ENCODE measurements at regions not wholly inside any gene's neighbourhood (a gene's known extent, or its start where the extent isn't known, plus 50 kb on each side); places are given as distances from the start of the nearest gene placed in this dataset.

DNA sequence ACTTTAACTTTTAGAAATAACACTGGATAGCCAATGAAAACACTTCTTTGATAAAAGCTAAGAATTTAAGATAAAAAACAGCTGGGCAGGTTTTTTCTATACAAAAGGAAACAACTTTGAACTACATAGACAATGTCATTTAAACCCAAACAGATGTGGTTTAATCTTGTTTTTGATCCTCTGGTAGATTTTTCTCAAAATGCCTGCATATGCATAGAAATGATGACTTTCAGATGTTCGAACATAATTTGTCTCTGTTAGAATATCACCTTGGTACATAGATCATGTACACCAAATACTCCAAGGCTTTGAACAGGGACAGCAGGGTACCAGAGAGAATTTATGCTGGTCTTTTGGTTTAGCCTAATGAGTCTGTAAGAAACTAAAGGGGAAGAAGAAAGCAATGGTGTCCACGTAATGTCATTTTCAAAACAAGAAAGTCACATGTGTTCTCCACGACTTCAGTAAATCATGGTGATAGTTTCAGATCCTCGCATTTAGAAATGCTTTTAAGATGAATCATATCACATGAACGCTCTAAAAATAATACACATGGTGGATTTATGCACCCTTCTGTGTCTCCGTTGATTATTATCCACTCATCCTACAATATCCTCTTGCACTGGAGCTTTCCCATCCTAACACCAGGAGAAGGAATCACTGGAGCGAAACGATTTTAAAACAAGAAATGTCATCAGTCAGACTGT is 160.1 kb upstream of the PDZRN3 start:
- DNase-seq (ENCODE audit: low spot score): no peak
- Histone ChIP-seq H3K27me3 (ENCODE audit: control insufficient read depth in 4 of 4, insufficient read depth in 4 of 4, low read length in 3 of 4) (no peaks in the 10 kb centered on the region), H3K36me3 (ENCODE audit: control insufficient read depth in 4 of 4, insufficient read depth in 3 of 4, low read depth in 1 of 4, low read length in 3 of 4) (no peaks in the 10 kb centered on the region), H3K9ac (ENCODE audit: low read depth in 1 of 2, low read length in 2 of 2) (no peak overlapping the region), H3K27ac (ENCODE audit: low read depth in 1 of 2, low read length in 2 of 2) (no peak overlapping the region), H3K4me3 (ENCODE audit: low read depth in 1 of 3, low read length in 3 of 3) (no peak overlapping the region), H3K9me3 (ENCODE audit: control insufficient read depth in 4 of 4, low read length in 3 of 4) (no peaks in the 10 kb centered on the region), H3K4me1 (ENCODE audit: control insufficient read depth in 4 of 4, insufficient read depth in 4 of 4, low read length in 3 of 4) (no peaks in the 10 kb centered on the region)
- TF ChIP-seq YY1 (IDR thresholded peaks at IDR 0.05): no peak
- no peak for TF ChIP-seq FOXA1 (IDR thresholded peaks at IDR 0.05)
- no peak for TF ChIP-seq EGR1 (IDR thresholded peaks at IDR 0.05; ENCODE audit: low read depth in 2 of 2)
- TF ChIP-seq CTCF (IDR thresholded peaks at IDR 0.05; ENCODE audit: low read depth, low read length, missing input control): no peak
- TF ChIP-seq, protein P1, sequence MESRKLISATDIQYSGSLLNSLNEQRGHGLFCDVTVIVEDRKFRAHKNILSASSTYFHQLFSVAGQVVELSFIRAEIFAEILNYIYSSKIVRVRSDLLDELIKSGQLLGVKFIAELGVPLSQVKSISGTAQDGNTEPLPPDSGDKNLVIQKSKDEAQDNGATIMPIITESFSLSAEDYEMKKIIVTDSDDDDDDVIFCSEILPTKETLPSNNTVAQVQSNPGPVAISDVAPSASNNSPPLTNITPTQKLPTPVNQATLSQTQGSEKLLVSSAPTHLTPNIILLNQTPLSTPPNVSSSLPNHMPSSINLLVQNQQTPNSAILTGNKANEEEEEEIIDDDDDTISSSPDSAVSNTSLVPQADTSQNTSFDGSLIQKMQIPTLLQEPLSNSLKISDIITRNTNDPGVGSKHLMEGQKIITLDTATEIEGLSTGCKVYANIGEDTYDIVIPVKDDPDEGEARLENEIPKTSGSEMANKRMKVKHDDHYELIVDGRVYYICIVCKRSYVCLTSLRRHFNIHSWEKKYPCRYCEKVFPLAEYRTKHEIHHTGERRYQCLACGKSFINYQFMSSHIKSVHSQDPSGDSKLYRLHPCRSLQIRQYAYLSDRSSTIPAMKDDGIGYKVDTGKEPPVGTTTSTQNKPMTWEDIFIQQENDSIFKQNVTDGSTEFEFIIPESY (IDR thresholded peaks at IDR 0.05): no peak
- no peak for TF ChIP-seq FOXA2 (IDR thresholded peaks at IDR 0.05)
- TF ChIP-seq RAD21 (IDR thresholded peaks at IDR 0.05): no peak
- TF ChIP-seq MAX (IDR thresholded peaks at IDR 0.05): no peak
- no peak for TF ChIP-seq HNF4A (conservative IDR thresholded peaks at IDR 0.05)
- no peak for TF ChIP-seq REST (IDR thresholded peaks at IDR 0.05)
- TF ChIP-seq JUND (IDR thresholded peaks at IDR 0.05): no peak
- TF ChIP-seq SP1 (IDR thresholded peaks at IDR 0.05): no peak
- no peak for TF ChIP-seq NR2F2 (IDR thresholded peaks at IDR 0.05)
- no peak for TF ChIP-seq ATF3 (IDR thresholded peaks at IDR 0.05)
- no peak for TF ChIP-seq GABPA (IDR thresholded peaks at IDR 0.05 in 1 of 2, conservative IDR thresholded peaks at IDR 0.05 in 1 of 2)
- TF ChIP-seq HNF4G (IDR thresholded peaks at IDR 0.05): no peak
- 87% methylated on average over 8 of the region's 8 CpGs for WGBS
